ENCODE measurements at regions not wholly inside any gene's neighbourhood (a gene's known extent, or its start where the extent isn't known, plus 50 kb on each side); places are given as distances from the start of the nearest gene placed in this dataset.

- no peak for TF ChIP-seq FOXM1 (IDR thresholded peaks at IDR 0.05; ENCODE audit: borderline replicate concordance, low read depth)
- no peak for TF ChIP-seq RAD21 (IDR thresholded peaks at IDR 0.05; ENCODE audit: low read depth)
- TF ChIP-seq TAF1 (IDR thresholded peaks at IDR 0.05; ENCODE audit: low read depth): no peak
- no peak for TF ChIP-seq CREB1 (IDR thresholded peaks at IDR 0.05; ENCODE audit: low read depth)
- no peak for TF ChIP-seq EP300 (IDR thresholded peaks at IDR 0.05; ENCODE audit: borderline replicate concordance)
- no peak for TF ChIP-seq CEBPB (IDR thresholded peaks at IDR 0.05)
- no peak for TF ChIP-seq NFIC (IDR thresholded peaks at IDR 0.05)
- TF ChIP-seq, protein P1, sequence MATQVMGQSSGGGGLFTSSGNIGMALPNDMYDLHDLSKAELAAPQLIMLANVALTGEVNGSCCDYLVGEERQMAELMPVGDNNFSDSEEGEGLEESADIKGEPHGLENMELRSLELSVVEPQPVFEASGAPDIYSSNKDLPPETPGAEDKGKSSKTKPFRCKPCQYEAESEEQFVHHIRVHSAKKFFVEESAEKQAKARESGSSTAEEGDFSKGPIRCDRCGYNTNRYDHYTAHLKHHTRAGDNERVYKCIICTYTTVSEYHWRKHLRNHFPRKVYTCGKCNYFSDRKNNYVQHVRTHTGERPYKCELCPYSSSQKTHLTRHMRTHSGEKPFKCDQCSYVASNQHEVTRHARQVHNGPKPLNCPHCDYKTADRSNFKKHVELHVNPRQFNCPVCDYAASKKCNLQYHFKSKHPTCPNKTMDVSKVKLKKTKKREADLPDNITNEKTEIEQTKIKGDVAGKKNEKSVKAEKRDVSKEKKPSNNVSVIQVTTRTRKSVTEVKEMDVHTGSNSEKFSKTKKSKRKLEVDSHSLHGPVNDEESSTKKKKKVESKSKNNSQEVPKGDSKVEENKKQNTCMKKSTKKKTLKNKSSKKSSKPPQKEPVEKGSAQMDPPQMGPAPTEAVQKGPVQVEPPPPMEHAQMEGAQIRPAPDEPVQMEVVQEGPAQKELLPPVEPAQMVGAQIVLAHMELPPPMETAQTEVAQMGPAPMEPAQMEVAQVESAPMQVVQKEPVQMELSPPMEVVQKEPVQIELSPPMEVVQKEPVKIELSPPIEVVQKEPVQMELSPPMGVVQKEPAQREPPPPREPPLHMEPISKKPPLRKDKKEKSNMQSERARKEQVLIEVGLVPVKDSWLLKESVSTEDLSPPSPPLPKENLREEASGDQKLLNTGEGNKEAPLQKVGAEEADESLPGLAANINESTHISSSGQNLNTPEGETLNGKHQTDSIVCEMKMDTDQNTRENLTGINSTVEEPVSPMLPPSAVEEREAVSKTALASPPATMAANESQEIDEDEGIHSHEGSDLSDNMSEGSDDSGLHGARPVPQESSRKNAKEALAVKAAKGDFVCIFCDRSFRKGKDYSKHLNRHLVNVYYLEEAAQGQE (IDR thresholded peaks at IDR 0.05; ENCODE audit: low read depth): no peak
- no peak for TF ChIP-seq TEAD4 (IDR thresholded peaks at IDR 0.05)
- no peak for TF ChIP-seq EGR1 (IDR thresholded peaks at IDR 0.05)
- TF ChIP-seq USF1 (IDR thresholded peaks at IDR 0.05): no peak
- TF ChIP-seq ZBTB7A (IDR thresholded peaks at IDR 0.05; ENCODE audit: low read depth): no peak
Measured at GRCh38 chr5:4078544-4078943, 482.9 kb downstream of the IRX1 start.

DNA sequence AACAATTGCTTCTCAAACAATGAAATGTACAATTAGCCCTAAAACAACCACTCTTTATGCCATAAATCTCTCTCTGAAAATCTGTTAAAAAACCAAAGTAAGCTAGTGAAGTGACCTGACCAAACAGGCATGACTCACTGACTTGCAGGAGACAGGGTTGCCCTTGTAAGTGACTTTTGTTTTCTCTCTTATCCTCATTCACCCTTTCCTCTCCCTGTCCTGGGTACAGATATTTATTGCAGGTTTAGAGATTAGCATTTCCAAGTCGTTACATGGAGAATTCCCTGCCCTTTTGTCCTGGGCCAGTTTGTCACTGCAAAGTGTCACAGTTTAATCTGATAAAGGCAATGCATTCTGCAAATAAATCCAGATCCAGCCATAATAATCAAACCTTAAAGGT is 484.2 kb downstream of the IRX1 start:
- no peak for TF ChIP-seq RAD21 (IDR thresholded peaks at IDR 0.05; ENCODE audit: low read depth)
- no peak for TF ChIP-seq EP300 (IDR thresholded peaks at IDR 0.05; ENCODE audit: borderline replicate concordance)
- no peak for TF ChIP-seq YY1 (IDR thresholded peaks at IDR 0.05; ENCODE audit: low read depth)
- no peak for TF ChIP-seq TCF12 (IDR thresholded peaks at IDR 0.05; ENCODE audit: low read depth)
- TF ChIP-seq TAF1 (IDR thresholded peaks at IDR 0.05; ENCODE audit: low read depth): no peak
- TF ChIP-seq, protein P2, sequence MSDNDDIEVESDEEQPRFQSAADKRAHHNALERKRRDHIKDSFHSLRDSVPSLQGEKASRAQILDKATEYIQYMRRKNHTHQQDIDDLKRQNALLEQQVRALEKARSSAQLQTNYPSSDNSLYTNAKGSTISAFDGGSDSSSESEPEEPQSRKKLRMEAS (IDR thresholded peaks at IDR 0.05): no peak
- no peak for TF ChIP-seq USF1 (IDR thresholded peaks at IDR 0.05)
- no peak for TF ChIP-seq ZBTB7A (IDR thresholded peaks at IDR 0.05; ENCODE audit: low read depth)
- TF ChIP-seq, protein P1 (IDR thresholded peaks at IDR 0.05; ENCODE audit: low read depth): no peak
- TF ChIP-seq FOXM1 (IDR thresholded peaks at IDR 0.05; ENCODE audit: borderline replicate concordance, low read depth): no peak
- no peak for TF ChIP-seq EGR1 (IDR thresholded peaks at IDR 0.05)
- TF ChIP-seq NFIC (IDR thresholded peaks at IDR 0.05): no peak
- no peak for TF ChIP-seq TEAD4 (IDR thresholded peaks at IDR 0.05)
- TF ChIP-seq CEBPB (IDR thresholded peaks at IDR 0.05): no peak
- TF ChIP-seq CREB1 (IDR thresholded peaks at IDR 0.05; ENCODE audit: low read depth): no peak

- no peak for TF ChIP-seq CEBPB (IDR thresholded peaks at IDR 0.05)
- no peak for TF ChIP-seq TEAD4 (IDR thresholded peaks at IDR 0.05)
- no peak for TF ChIP-seq ZBTB7A (IDR thresholded peaks at IDR 0.05; ENCODE audit: low read depth)
Measured at GRCh38 chr5:4080370-4080769, 484.7 kb downstream of the IRX1 start.

DNA sequence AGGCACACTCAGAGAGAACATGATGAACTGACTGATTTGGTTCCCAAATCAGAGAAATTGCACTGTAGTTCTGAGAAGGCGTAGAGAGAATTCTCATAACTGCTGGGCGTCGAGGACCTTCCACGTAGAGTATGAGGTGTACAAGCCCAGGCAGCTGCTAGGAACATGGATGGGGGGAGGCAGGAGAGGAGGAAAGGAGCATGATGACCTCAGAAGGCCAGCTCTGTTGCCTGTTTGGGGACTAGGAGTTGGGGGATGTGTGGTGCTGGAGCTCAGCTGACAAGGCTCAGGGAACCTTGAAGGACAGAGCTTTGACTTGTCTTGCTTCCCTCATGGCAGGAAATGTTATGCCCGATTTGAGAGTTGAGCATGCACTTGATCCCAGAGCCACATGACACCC is 485.4 kb downstream of the IRX1 start:
- TF ChIP-seq, protein P1 (IDR thresholded peaks at IDR 0.05; ENCODE audit: low read depth): no peak
- TF ChIP-seq TEAD4 (IDR thresholded peaks at IDR 0.05): no peak
- TF ChIP-seq CEBPB (IDR thresholded peaks at IDR 0.05): no peak
- TF ChIP-seq USF1 (IDR thresholded peaks at IDR 0.05): no peak
- no peak for TF ChIP-seq NFIC (IDR thresholded peaks at IDR 0.05)
- TF ChIP-seq EP300 (IDR thresholded peaks at IDR 0.05; ENCODE audit: borderline replicate concordance): no peak
- no peak for TF ChIP-seq TAF1 (IDR thresholded peaks at IDR 0.05; ENCODE audit: low read depth)
- TF ChIP-seq EGR1 (IDR thresholded peaks at IDR 0.05): no peak
- TF ChIP-seq, protein P2 (IDR thresholded peaks at IDR 0.05): no peak
- no peak for TF ChIP-seq ZBTB7A (IDR thresholded peaks at IDR 0.05; ENCODE audit: low read depth)
- TF ChIP-seq RAD21 (IDR thresholded peaks at IDR 0.05; ENCODE audit: low read depth): no peak
- TF ChIP-seq FOXM1 (IDR thresholded peaks at IDR 0.05; ENCODE audit: borderline replicate concordance, low read depth): no peak
- TF ChIP-seq YY1 (IDR thresholded peaks at IDR 0.05; ENCODE audit: low read depth): no peak
- no peak for TF ChIP-seq TCF12 (IDR thresholded peaks at IDR 0.05; ENCODE audit: low read depth)
- TF ChIP-seq CREB1 (IDR thresholded peaks at IDR 0.05; ENCODE audit: low read depth): no peak

Data from Ishikawa (cell line).